Eye (tissue), 1 donor: ENCODE measurements at regions not wholly inside any gene's neighbourhood (a gene's known extent, or its start where the extent isn't known, plus 50 kb on each side); places are given as distances from the start of the nearest gene placed in this dataset.
"Not testable (repeated sequence)": the region's sequence is repeated elsewhere in the genome, so short reads cannot be mapped to it uniquely, and the experiment has no call there.

Experiments used
- DNase-seq: peaks from one replicate; pipeline ENCODE4 v3.0.0-alpha.2; 2015

DNA sequence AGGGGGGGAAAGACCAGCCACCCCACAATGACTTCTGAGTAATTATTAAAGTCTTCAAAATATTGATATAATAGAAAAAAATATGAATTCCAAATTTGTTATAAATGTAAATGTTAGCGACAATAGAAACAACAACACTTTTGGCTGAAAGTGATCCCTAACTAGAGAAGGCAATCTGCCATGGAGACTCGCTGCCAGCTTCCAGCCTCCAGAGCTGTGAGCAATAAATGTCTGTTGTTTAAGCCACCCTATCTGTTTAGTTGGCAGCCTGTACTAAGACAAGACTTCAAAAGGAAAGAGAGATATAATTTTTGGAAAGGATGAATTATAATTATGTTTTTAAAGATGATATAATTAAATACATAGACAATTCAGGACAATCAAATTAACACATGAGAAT is 130.8 kb upstream of the HSFY2 start:
- no peak for DNase-seq

- no peak for DNase-seq
These were observed 118.5 kb upstream of the HSFY2 start for GRCh38 chrY:18891994-18892393.

- DNase-seq, result no peak
These were observed 116.0 kb upstream of the HSFY2 start for GRCh38 chrY:18889548-18889947.

DNA sequence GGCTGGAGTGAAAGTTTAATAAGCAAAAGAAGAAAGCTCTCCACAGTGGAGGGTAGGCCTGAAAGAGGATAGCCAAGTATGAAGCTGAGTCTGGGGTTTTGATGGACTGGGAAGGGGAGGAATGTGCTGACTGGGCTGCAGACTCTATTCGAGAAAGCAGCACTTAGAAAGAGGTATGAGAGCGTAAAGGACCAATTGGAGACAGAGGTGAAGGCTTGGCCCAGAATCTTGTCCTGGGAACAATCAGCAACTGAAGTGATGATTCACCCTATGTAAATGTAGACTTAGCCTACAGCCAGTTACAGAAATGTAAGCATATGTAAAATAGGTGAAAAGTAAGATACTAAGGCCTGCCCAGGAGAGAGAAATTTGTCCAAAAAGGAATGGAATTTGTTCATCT is 111.2 kb upstream of the HSFY2 start:
- no peak for DNase-seq

- not testable (repeated sequence) for DNase-seq
These were observed 95.6 kb upstream of the HSFY2 start for GRCh38 chrY:18869145-18869544.

- not testable (repeated sequence) for DNase-seq
These were observed 93.5 kb upstream of the HSFY2 start for GRCh38 chrY:18866887-18867551.

GRCh38 chrY:18860856-18861255 is 87.3 kb upstream of the HSFY2 start:
- DNase-seq, result not testable (repeated sequence)

GRCh38 chrY:18858484-18859191 is 85.1 kb upstream of the HSFY2 start:
- not testable (repeated sequence) for DNase-seq

GRCh38 chrY:18855184-18855583 is 81.6 kb upstream of the HSFY2 start:
- not testable (repeated sequence) for DNase-seq

GRCh38 chrY:18853323-18853722 is 79.8 kb upstream of the HSFY2 start:
- DNase-seq, result not testable (repeated sequence)

- DNase-seq, result not testable (repeated sequence)
These were observed 63.1 kb upstream of the HSFY2 start for GRCh38 chrY:18836643-18837042.
